ENCODE measurements at regions not wholly inside any gene's neighbourhood (a gene's known extent, or its start where the extent isn't known, plus 50 kb on each side); places are given as distances from the start of the nearest gene placed in this dataset.

GRCh38 chr11:19400296-19400695, 159.6 kb upstream of the E2F8 start:
- intact Hi-C loops (cut with DNase I): no loop called here
- no peak overlapping the region for H3K4me3 ChIP-seq
- 90 to 98% (median 95%) methylated on average over 5 of the region's 5 CpGs for WGBS, 4 donors
- no peaks in the 10 kb centered on the region for H3K36me3 ChIP-seq (replicated peaks in 1 of 2)
- H3K27me3 ChIP-seq: no peaks in the 10 kb centered on the region
- TF ChIP-seq POLR2A (IDR thresholded peaks at IDR 0.05): no peak
- TF ChIP-seq CTCF (IDR thresholded peaks at IDR 0.05): no peak
- no peak for DNase-seq
- H3K4me1 ChIP-seq (replicated peaks in 1 of 2): peaks cover 6 to 15% of the 10 kb centered on the region in 2 donors
- H3K9me3 ChIP-seq (replicated peaks in 1 of 3): no peaks in the 10 kb centered on the region
- H3K27ac ChIP-seq: no peak overlapping the region

- H3K27me3 ChIP-seq: no peaks in the 10 kb centered on the region
- H3K4me1 ChIP-seq (replicated peaks in 1 of 2): peaks cover 6 to 15% of the 10 kb centered on the region in 2 donors
- no peaks in the 10 kb centered on the region for H3K9me3 ChIP-seq (replicated peaks in 1 of 3)
- H3K27ac ChIP-seq: peak overlapping the region in 3 of 5 donors; percentile 31 to 76 (median 43)
- intact Hi-C loops (cut with DNase I): no loop called here
- DNase-seq: peak; percentile 35 to 86 (median 72)
- WGBS, 4 donors: 23 to 28% (median 26%) methylated on average over 9 of the region's 9 CpGs
- TF ChIP-seq CTCF (IDR thresholded peaks at IDR 0.05) (no peak), POLR2A (IDR thresholded peaks at IDR 0.05) (no peak)
- H3K36me3 ChIP-seq (replicated peaks in 1 of 2): no peaks in the 10 kb centered on the region
- H3K4me3 ChIP-seq: no peak overlapping the region
Measured at GRCh38 chr11:19398772-19399527, 158.2 kb upstream of the E2F8 start.

GRCh38 chr11:19398273-19398672, 157.5 kb upstream of the E2F8 start:
- no peaks in the 10 kb centered on the region for H3K9me3 ChIP-seq (replicated peaks in 1 of 3)
- 65 to 77% (median 68%) methylated on average over 5 of the region's 5 CpGs for WGBS, 4 donors
- no peaks in the 10 kb centered on the region for H3K36me3 ChIP-seq (replicated peaks in 1 of 2)
- peak overlapping the region in 3 of 5 donors; percentile 31 to 76 (median 43) for H3K27ac ChIP-seq
- intact Hi-C loops (cut with DNase I): no loop called here
- no peaks in the 10 kb centered on the region for H3K27me3 ChIP-seq
- TF ChIP-seq CTCF (IDR thresholded peaks at IDR 0.05) (no peak), POLR2A (IDR thresholded peaks at IDR 0.05) (no peak)
- DNase-seq: no peak
- H3K4me1 ChIP-seq (replicated peaks in 1 of 2): peaks cover 6 to 15% of the 10 kb centered on the region in 2 donors
- H3K4me3 ChIP-seq: no peak overlapping the region

- Histone ChIP-seq H3K4me1 (replicated peaks in 1 of 2) (peaks cover 6 to 15% of the 10 kb centered on the region in 2 donors), H3K27me3 (no peaks in the 10 kb centered on the region)
- WGBS, 4 donors: 58 to 88% (median 65%) methylated on average over 1 to 3 of the region's 3 CpGs
Measured at GRCh38 chr11:19395050-19395449, 154.3 kb upstream of the E2F8 start.

More at GRCh38 chr11:19395050-19395449, 154.3 kb upstream of the E2F8 start:
- Histone ChIP-seq H3K4me3 (no peak overlapping the region), H3K27ac (no peak overlapping the region), H3K9me3 (replicated peaks in 1 of 3) (no peaks in the 10 kb centered on the region), H3K36me3 (replicated peaks in 1 of 2) (no peaks in the 10 kb centered on the region)
- DNase-seq: no peak
- TF ChIP-seq POLR2A (IDR thresholded peaks at IDR 0.05) (no peak), CTCF (IDR thresholded peaks at IDR 0.05) (no peak)
- intact Hi-C loops (cut with DNase I): no loop called here

Data from adrenal gland (tissue), 9 donors.